Hepatocyte (in vitro differentiated cells): ENCODE measurements at regions not wholly inside any gene's neighbourhood (a gene's known extent, or its start where the extent isn't known, plus 50 kb on each side); places are given as distances from the start of the nearest gene placed in this dataset.

Experiments used
- DNase-seq: peaks from one replicate; pipeline ENCODE4 v3.0.0-alpha.2; 2016; ENCODE audit warnings: low spot score
- H2AFZ ChIP-seq: fragments of 200-600 bp; sonication (generic); 2 replicates; pipeline ENCODE4 v1.6.0; 2016; ENCODE audit warnings: antibody characterized with exemption, mild to moderate bottlenecking
- H3K27ac ChIP-seq: fragments of 200-600 bp; sonication (generic); 2 replicates; pipeline ENCODE4 v1.5.1; 2016; ENCODE audit warnings: mild to moderate bottlenecking
- H3K27me3 ChIP-seq: fragments of 200-600 bp; sonication (generic); 2 replicates; pipeline ENCODE4 v1.6.1; 2016
- H3K36me3 ChIP-seq: fragments of 200-600 bp; sonication (generic); replicated peaks from 2 replicates; pipeline ENCODE4 v1.5.1; 2016; ENCODE audit warnings: low read depth; ENCODE audit not compliant: insufficient read depth
- H3K4me1 ChIP-seq: fragments of 200-600 bp; sonication (generic); 2 replicates; pipeline ENCODE4 v1.5.1; 2016; ENCODE audit warnings: mild to moderate bottlenecking, moderate library complexity; ENCODE audit not compliant: insufficient read depth
- H3K4me2 ChIP-seq: fragments of 200-600 bp; sonication (generic); 2 replicates; pipeline ENCODE4 v1.6.0; 2016
- H3K4me3 ChIP-seq: fragments of 200-600 bp; sonication (generic); 2 replicates; pipeline ENCODE4 v1.5.1; 2016; ENCODE audit warnings: mild to moderate bottlenecking
- H3K79me2 ChIP-seq: fragments of 200-600 bp; sonication (generic); 2 replicates; pipeline ENCODE4 v1.6.0; 2017; ENCODE audit warnings: mild to moderate bottlenecking
- H3K9me2 ChIP-seq: fragments of 200-600 bp; sonication (generic); replicated peaks from 2 replicates; pipeline ENCODE4 v1.6.0; 2017; ENCODE audit warnings: mild to moderate bottlenecking; ENCODE audit not compliant: insufficient read depth
- H3K9me3 ChIP-seq: fragments of 200-600 bp; sonication (generic); 2 replicates; pipeline ENCODE4 v1.5.1; 2016; ENCODE audit warnings: low read depth, mild to moderate bottlenecking
- H4K20me1 ChIP-seq: fragments of 200-600 bp; sonication (generic); 2 replicates; pipeline ENCODE4 v1.6.0; 2016; ENCODE audit warnings: mild to moderate bottlenecking; ENCODE audit not compliant: insufficient read depth, poor library complexity, severe bottlenecking
- CTCF ChIP-seq: fragments of 200-600 bp; sonication (generic); IDR thresholded peaks from 2 replicates; pipeline ENCODE4 v1.5.1; 2016; ENCODE audit warnings: antibody characterized with exemption, mild to moderate bottlenecking; ENCODE audit not compliant: poor library complexity
- EZH2 ChIP-seq: fragments of 200-600 bp; sonication (generic); IDR thresholded peaks from 2 replicates; pipeline ENCODE4 v1.6.1; 2016; ENCODE audit warnings: antibody characterized with exemption, mild to moderate bottlenecking, borderline replicate concordance
- EZH2phosphoT487 ChIP-seq: fragments of 200-600 bp; sonication (generic); IDR thresholded peaks from one replicate; pipeline ENCODE4 v1.6.1; 2018; ENCODE audit warnings: antibody characterized with exemption, mild to moderate bottlenecking, low read depth, moderate library complexity; ENCODE audit not compliant: unreplicated experiment, severe bottlenecking
- whole genome bisulfite sequencing: methylation state at CpG from one replicate; pipeline ENCODE4 v1.1.6; 2016; ENCODE audit warnings: low lambda C conversion rate; ENCODE audit errors: missing lambda C conversion rate; 5-methylcytosine and 5-hydroxymethylcytosine counted together

GRCh38 chr1:81556968-81557367, 243.8 kb upstream of the ADGRL2 start:
- H3K27me3 ChIP-seq: no peaks in the 10 kb centered on the region
- 91% methylated on average over 7 of the region's 11 CpGs for WGBS
- H2AFZ ChIP-seq: no peak overlapping the region
- no peaks in the 10 kb centered on the region for H3K9me3 ChIP-seq
- no peak for DNase-seq
- H3K27ac ChIP-seq: no peak overlapping the region
- TF ChIP-seq CTCF (no peak), EZH2 (no peak), EZH2phosphoT487 (no peak)
- no peaks in the 10 kb centered on the region for H3K79me2 ChIP-seq
- no peaks in the 10 kb centered on the region for H3K9me2 ChIP-seq
- no peak overlapping the region for H3K4me2 ChIP-seq
- no peaks in the 10 kb centered on the region for H3K36me3 ChIP-seq
- no peak overlapping the region for H3K4me3 ChIP-seq
- no peaks in the 10 kb centered on the region for H4K20me1 ChIP-seq
- no peaks in the 10 kb centered on the region for H3K4me1 ChIP-seq

GRCh38 chr1:81554534-81554933, 246.2 kb upstream of the ADGRL2 start:
- no peak overlapping the region for H3K27ac ChIP-seq
- H3K9me2 ChIP-seq: no peaks in the 10 kb centered on the region
- no peak overlapping the region for H3K4me3 ChIP-seq
- no peaks in the 10 kb centered on the region for H3K36me3 ChIP-seq
- no peaks in the 10 kb centered on the region for H3K27me3 ChIP-seq
- no peak overlapping the region for H3K4me2 ChIP-seq
- no peak for TF ChIP-seq CTCF
- TF ChIP-seq EZH2phosphoT487: no peak
- no peak for TF ChIP-seq EZH2
- H2AFZ ChIP-seq: no peak overlapping the region
- peaks cover 4% of the 10 kb centered on the region for H3K4me1 ChIP-seq
- no peaks in the 10 kb centered on the region for H3K79me2 ChIP-seq
- no peaks in the 10 kb centered on the region for H3K9me3 ChIP-seq
- H4K20me1 ChIP-seq: no peaks in the 10 kb centered on the region
- DNase-seq: no peak
- WGBS: 60% methylated on average over 1 of the region's 1 CpG

- no peak overlapping the region for H2AFZ ChIP-seq
- DNase-seq: no peak
- WGBS: 89% methylated on average over 2 of the region's 2 CpGs
- TF ChIP-seq CTCF (no peak), EZH2phosphoT487 (no peak), EZH2 (no peak)
- H3K36me3 ChIP-seq: no peaks in the 10 kb centered on the region
- H3K27me3 ChIP-seq: no peaks in the 10 kb centered on the region
- peaks cover 4% of the 10 kb centered on the region for H3K4me1 ChIP-seq
- no peak overlapping the region for H3K4me3 ChIP-seq
- no peaks in the 10 kb centered on the region for H3K9me2 ChIP-seq
- H3K27ac ChIP-seq: no peak overlapping the region
- H3K79me2 ChIP-seq: no peaks in the 10 kb centered on the region
- no peaks in the 10 kb centered on the region for H3K9me3 ChIP-seq
- H3K4me2 ChIP-seq: no peak overlapping the region
- no peaks in the 10 kb centered on the region for H4K20me1 ChIP-seq
Observed at GRCh38 chr1:81554108-81554507, 246.6 kb upstream of the ADGRL2 start.

- 97% methylated on average over 1 of the region's 1 CpG for WGBS
- no peaks in the 10 kb centered on the region for H3K9me2 ChIP-seq
- H3K4me1 ChIP-seq: peaks cover 4% of the 10 kb centered on the region
- H3K4me2 ChIP-seq: no peak overlapping the region
- H3K36me3 ChIP-seq: no peaks in the 10 kb centered on the region
- no peak for DNase-seq
- no peaks in the 10 kb centered on the region for H3K79me2 ChIP-seq
- no peaks in the 10 kb centered on the region for H4K20me1 ChIP-seq
- H3K4me3 ChIP-seq: no peak overlapping the region
- H3K9me3 ChIP-seq: no peaks in the 10 kb centered on the region
- H3K27me3 ChIP-seq: no peaks in the 10 kb centered on the region
- H3K27ac ChIP-seq: no peak overlapping the region
- no peak overlapping the region for H2AFZ ChIP-seq
- TF ChIP-seq EZH2phosphoT487: no peak
- no peak for TF ChIP-seq EZH2
- TF ChIP-seq CTCF: no peak
Observed at GRCh38 chr1:81553503-81553902, 247.2 kb upstream of the ADGRL2 start.
